ENCODE measurements at regions not wholly inside any gene's neighbourhood (a gene's known extent, or its start where the extent isn't known, plus 50 kb on each side); places are given as distances from the start of the nearest gene placed in this dataset.

DNA sequence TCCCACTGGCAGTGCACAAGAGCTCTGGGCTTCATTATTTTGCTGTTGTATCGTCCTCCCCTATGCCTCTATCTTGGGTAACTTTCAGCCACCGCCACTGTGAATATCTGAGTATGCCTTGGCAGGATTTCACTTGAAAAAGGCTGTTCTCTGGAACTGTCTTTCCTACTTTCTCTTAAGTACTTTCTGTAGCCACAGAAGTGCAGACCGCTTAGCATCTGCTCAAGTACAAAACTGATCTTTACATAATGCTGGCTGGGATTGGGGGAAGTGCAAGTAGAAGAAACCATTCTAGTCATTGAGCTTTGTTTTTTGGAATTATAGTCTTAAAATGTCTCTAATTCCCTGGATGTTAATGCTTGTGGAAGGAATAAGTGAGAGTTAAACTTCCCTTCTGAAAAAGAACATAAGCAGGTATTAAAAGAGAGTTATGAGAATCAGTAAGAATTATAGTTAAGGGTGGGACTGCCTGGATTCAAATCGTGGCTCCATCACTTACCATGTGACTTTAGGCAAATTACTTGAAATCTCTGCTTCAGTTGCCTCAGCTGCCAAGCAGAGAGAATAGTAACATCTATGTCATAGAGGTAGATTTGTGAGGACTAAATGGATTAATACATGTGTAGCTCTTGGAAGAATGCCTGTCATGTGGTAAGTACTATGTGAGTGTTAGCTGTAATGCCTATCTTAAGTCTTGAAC lies 77.5 kb downstream of the MID1IP1 start:
- Histone ChIP-seq H3K27ac (no peak overlapping the region), H3K4me3 (no peak overlapping the region)
- DNase-seq (ENCODE audit: low spot score), result no peak
- no peak for TF ChIP-seq CTCF (IDR thresholded peaks at IDR 0.05)

DNA sequence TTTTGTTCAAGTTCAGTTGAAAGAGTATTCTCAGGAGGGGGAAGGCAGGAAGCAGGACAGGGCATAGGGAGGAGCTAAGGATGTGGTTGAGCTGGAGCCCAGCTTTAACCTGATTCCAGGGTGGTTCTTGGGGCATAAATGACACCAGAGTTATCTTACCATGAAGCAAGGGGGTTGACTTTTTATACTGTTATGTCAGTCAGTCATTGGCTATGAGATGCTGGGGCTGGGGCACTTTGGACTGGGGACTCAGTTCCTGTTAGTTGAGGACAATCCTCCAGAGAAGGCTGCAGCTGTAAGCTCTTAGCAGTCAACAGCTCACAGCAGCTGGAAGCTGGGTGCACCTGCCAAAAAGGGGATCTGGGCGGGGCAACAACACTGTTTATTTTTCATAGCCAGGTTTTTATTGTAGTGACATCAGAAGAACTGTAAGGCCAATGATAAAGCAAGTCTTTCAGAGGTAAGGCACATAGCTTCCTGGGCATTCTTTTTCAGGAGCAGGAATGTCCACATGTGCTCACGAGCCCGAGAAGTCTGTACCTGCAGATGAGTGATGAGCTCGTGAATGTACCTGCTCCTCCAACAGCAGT lies 78.5 kb downstream of the MID1IP1 start:
- no peak for DNase-seq (ENCODE audit: low spot score)
- no peak overlapping the region for H3K4me3 ChIP-seq
- TF ChIP-seq CTCF (IDR thresholded peaks at IDR 0.05), result no peak
- no peak overlapping the region for H3K27ac ChIP-seq

DNA sequence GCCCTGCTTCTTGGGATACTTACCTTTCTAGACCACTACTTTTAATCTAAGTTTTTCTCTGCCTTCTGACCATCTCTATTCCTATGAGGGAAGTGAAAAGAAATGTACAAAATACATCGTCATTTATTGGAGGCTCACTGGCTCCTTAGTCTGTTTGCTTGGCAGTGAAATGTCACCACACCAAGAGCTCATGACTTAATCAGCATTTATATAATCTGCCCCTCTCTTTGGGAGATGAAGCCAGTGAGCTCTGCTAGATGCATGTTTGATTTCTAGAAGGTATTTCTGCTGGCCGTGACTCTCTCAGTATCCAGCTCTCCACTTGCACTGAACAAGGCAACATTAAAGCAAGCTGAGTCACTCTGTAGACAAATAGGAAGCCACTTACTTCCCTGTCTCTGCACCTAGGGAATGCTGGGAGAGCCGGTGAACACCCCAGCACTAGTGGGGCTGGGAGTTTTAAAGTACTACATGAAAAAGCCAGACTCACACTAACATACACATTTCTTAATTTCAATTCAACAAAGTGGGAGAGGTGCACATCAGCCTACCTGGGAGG lies 79.1 kb downstream of the MID1IP1 start:
- H3K27ac ChIP-seq, result no peak overlapping the region
- DNase-seq (ENCODE audit: low spot score), result no peak
- H3K4me3 ChIP-seq, result no peak overlapping the region
- TF ChIP-seq CTCF (IDR thresholded peaks at IDR 0.05), result no peak

GRCh38 chrX:38881066-38881465 lies 79.8 kb downstream of the MID1IP1 start:
- Histone ChIP-seq H3K4me3 (no peak overlapping the region), H3K27ac (no peak overlapping the region)
- DNase-seq (ENCODE audit: low spot score), result no peak
- TF ChIP-seq CTCF (IDR thresholded peaks at IDR 0.05), result no peak

DNA sequence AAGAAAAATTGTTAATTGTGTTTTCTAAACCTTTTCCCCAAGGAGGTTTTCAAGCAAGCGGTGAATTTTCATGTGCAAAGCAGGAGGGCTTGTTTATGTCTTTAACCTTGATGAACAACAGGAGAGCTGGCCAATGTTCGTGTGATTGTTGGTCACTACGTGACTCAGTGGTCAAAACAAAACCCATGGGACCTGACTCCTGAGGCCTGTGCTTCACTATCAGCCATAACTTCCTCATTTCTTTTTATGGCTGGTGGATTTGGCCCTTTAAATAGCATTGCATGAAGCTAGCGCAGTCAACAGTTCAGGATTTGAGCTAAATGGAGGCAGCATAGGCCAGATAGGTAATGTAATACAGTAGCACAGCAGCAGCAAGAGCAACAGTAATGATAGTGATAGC lies 80.5 kb downstream of the MID1IP1 start:
- Histone ChIP-seq H3K4me3 (no peak overlapping the region), H3K27ac (no peak overlapping the region)
- no peak for TF ChIP-seq CTCF (IDR thresholded peaks at IDR 0.05)
- no peak for DNase-seq (ENCODE audit: low spot score)

GRCh38 chrX:38882894-38883626 lies 81.8 kb downstream of the MID1IP1 start:
- no peak overlapping the region for H3K4me3 ChIP-seq
- DNase-seq (ENCODE audit: low spot score), result no peak
- H3K27ac ChIP-seq, result no peak overlapping the region
- no peak for TF ChIP-seq CTCF (IDR thresholded peaks at IDR 0.05)

All from coronary artery (tissue), 2 donors.